HG03558 (cell line): ENCODE measurements at regions not wholly inside any gene's neighbourhood (a gene's known extent, or its start where the extent isn't known, plus 50 kb on each side); places are given as distances from the start of the nearest gene placed in this dataset.
"Not testable (repeated sequence)": the region's sequence is repeated elsewhere in the genome, so short reads cannot be mapped to it uniquely, and the experiment has no call there.

Experiments used
- ATAC-seq: cut with Tn5 transposase; IDR thresholded peaks from one replicate; pipeline ENCODE4 v1.9.1; 2021; ENCODE audit warnings: moderate number of reproducible peaks; ENCODE audit not compliant: unreplicated experiment; ENCODE audit errors: extremely low read depth

DNA sequence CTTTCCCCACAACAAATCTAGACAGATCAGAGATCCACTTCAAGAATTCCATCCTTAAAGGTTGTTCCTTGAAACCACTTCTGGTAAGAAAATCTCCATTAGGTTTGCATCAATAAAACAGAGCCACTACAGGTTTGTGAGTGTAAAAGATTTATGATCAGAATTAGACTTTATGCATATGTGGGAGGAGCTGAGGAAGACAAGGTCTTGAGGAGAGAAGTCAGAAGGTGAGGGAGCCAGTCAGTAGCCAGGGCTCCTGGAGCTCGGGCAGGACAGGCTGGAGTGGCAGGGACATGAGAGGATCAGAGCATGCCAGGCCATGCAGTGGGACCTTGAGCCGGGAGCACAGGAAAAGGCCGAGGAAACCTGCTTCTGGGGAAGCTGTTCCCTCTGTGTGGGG is 240.0 kb upstream of the PRSS1 start:
- not testable (repeated sequence) for ATAC-seq

- ATAC-seq = no peak
Observed at GRCh38 chr7:142508251-142508650, 241.0 kb upstream of the PRSS1 start.

- no peak for ATAC-seq
Observed at GRCh38 chr7:142507799-142508198, 241.5 kb upstream of the PRSS1 start.

GRCh38 chr7:142507066-142507465 is 242.2 kb upstream of the PRSS1 start:
- not testable (repeated sequence) for ATAC-seq

DNA sequence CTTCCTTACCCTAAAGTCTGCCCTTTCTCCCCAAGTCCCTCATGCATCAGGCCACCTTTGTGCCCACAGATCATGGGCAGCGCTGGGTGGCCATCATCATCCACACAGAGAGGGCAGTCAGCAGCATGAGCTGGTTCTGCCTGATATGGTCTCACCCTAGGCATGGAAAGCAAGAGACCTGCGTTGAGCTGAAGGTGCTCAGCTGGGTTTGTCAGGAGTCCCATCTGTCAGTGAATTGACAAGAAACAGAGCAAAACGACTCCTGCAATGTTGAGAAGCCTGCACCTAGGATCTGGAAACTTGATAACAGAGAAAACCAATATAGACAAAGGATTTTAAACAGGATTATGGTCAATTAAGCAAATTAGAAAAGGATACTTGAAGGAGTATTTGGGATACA is 242.7 kb upstream of the PRSS1 start:
- no peak for ATAC-seq

DNA sequence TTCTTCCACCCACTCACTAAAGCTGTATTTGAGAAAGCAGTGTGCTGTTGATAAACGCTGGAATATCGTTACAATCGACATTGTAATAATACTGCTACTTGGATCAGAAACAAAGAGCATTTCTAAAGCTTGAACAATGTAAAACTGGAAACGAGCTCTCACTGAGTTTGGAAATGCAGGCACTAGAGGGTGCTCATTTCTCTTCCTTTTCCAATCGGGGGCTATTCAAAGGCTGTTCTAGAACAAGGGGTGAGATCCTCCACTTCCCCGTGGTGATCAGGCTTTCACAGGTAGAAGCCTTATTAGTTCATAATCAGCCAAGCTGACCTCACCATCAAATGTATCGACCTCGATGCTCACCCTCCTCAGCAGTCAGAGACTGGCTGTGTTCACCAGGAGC is 245.3 kb upstream of the PRSS1 start:
- not testable (repeated sequence) for ATAC-seq

- no peak for ATAC-seq
Observed at GRCh38 chr7:142503036-142503435, 245.2 kb upstream of the PRSS58 start.

DNA sequence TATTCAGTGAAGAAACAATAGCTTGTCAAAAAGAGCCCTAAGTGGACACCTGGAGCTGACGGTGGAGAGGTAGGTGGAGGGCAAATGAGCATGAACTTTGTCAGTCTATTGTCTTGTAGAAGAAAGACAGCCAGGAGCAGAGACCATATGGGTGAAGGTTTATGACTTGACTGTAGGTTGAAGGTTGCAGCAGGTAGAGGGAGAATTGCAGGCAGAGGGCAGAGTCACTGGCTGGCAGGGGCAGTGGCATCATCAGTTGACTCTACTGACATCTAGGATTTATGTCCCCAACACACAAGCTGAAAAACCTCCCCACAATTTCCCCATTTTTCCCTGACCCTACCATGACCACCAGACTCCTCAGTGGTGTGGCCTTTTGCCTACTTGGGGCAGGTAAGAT is 243.6 kb upstream of the PRSS58 start:
- no peak for ATAC-seq

DNA sequence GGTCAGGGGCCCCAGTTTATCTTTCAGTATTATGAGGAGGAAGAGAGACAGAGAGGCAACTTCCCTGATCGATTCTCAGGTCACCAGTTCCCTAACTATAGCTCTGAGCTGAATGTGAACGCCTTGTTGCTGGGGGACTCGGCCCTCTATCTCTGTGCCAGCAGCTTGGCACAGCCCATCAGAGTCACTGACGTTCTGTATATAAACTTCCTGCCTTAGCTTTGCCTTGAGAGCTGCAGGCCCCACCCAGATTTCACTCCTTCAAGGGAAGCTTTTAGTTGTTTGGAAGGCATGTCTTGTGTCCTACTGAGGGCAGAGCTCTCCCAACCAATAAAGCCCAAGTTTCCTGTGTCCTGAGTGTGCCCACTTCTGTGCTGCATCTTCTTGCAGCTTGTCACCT is 242.5 kb upstream of the PRSS58 start:
- ATAC-seq = no peak

DNA sequence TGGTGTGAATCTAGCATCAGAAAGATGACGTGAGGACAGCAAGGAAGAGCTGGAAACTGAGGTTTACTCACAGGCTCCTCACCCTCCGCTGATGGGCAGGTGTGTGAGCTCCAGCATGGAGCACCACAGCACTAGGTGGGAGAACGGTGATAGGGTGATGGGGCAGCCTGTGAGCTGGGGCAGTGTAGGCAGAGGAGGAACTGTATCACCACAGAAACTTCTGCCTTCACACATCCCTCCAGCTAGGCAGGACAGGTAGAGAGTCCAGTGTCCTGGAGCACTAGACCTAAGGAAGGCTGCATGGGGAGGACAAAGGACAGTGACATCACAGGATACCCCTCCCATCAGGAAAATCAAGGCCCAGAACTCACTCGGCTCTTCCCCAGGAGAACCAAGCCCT is 241.8 kb upstream of the PRSS58 start:
- ATAC-seq = no peak

- no peak for ATAC-seq
Observed at GRCh38 chr7:142498364-142498763, 240.5 kb upstream of the PRSS58 start.

DNA sequence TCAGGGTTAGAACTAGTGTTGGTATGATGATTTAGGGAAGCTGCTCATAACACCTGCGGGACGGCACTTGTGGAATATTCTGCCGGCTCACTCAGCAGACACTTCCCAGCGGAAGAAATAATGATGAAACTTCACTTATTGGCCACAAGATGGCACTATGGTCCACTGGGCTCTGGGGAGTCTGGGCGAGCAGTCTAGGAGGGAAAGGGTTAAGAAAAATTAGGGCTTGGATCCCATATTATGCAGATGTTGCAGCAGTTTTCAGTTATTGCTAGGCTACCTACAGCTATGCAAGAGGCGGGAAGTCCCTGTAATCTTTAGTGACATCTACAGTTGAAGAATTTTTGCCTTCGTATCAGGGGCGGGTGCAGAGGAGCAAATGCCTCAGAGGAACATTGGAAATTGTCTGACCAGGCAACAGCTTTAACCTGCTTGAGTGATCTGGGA is 238.7 kb upstream of the PRSS58 start:
- ATAC-seq = no peak

DNA sequence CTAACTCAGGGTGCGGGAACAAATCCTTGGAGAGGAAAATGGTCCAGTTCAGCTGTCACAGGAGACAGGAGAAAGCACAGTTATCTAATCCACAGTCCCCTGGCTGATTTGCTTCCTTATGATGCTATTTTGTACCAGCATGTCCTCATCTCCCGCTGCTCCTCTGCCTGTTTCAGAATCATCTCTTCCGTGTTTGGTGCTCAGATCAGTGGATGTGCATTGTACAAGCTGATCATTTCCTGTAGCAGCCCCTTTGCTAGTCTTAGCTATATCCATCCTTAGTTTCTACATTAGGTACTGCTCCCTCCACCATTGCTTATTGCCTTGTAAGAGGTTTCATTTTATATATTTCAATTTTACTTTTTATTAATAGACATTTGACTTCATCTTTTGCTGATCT is 238.0 kb upstream of the PRSS58 start:
- not testable (repeated sequence) for ATAC-seq

DNA sequence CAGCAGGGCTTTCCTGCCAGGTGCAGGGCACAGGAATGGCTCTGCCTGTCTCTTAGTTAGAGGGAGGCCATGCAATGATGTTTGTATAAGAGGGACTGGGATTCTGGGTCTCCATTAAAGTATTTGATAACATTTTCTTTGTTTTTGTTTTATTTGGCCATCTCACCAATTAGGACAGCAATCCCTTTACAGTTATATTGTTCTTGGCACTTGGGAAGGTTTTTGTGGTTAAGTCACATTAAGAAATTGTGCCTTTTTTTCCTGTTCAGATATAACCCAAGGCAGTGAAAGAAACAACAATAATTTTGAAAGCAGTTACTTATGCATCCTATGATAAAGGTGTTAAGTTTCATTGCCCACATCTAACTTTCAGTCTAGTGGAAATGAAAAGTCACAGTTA is 237.4 kb upstream of the PRSS58 start:
- ATAC-seq = not testable (repeated sequence)

DNA sequence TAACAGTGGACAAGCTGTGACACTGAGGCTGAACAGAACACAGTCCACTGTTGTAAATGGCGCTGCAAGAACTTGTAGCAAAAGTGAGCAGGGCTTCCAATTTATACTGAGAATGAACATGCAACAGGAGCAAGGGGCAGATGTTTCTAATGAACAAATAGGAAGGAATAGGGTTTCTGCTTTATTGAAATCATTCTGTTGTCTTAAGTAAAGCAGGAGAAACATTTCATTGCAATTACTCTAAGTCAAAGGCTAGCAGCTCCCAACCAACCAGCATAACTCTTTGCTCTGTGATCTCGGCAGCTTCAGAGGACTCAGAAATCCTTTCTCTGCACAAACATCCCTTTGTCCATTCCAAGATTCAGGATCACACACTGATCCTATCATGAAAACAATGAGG is 236.2 kb upstream of the PRSS58 start:
- ATAC-seq = no peak

DNA sequence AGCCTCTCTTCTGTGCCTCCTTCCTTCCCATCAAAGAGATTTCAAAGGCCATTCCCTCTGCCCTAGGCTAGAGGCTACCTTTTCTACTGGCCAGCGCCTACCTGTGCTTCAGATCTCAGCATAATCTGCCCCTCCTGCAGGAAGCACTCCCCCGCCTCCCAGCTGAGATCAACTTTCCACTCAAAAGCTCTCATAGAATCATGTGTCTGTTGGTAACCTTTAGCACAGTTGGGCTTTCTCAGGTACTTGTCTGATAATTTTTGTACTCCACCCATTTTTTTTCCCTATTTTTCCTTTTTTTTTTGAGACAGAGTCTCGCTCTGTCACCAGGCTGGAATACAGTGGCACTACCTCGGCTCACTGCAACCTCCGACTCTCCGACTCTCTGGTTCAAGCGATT is 231.0 kb upstream of the PRSS58 start:
- ATAC-seq = no peak

- ATAC-seq = no peak
Observed at GRCh38 chr7:142488036-142488633, 230.3 kb upstream of the PRSS58 start.

- ATAC-seq = not testable (repeated sequence)
Observed at GRCh38 chr7:142487565-142487964, 229.7 kb upstream of the PRSS58 start.

- no peak for ATAC-seq
Observed at GRCh38 chr7:142487124-142487523, 229.3 kb upstream of the PRSS58 start.

DNA sequence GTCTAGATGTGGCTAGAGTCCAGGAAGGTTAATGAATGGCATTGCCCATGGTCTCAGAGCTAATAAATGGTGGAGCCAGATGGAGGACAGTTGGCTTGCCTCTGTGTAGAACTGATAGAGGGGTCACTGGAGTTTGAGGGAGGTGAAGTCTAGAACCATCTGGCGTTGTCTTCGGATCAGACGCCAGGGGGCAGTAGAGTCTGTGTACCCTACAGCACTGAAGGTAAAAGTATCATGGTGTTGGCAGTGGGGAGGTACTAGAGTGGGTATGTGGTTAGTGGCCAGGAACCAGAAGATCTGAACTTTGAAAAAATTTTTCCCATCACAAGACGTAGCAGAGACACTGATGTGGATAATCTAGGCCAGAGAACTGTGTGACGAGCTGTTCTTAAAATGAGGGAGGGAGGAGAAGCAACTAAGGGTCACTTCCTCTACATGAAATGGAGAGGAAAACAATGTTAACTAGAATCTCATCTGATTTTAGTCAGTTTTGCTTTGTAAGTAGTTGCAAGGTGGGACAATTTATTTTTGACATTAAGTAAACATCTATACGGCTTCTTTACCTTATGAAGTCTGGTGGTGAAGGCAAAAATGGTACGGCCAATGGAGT is 227.9 kb upstream of the PRSS58 start:
- ATAC-seq = no peak

GRCh38 chr7:142483659-142484317 is 225.9 kb upstream of the PRSS58 start:
- ATAC-seq = no peak
